Loucy (cell line): ENCODE measurements at regions not wholly inside any gene's neighbourhood (a gene's known extent, or its start where the extent isn't known, plus 50 kb on each side); places are given as distances from the start of the nearest gene placed in this dataset.

Source experiments
- EZH2phosphoT487 ChIP-seq: fragments of 200-600 bp; IDR thresholded peaks from 2 replicates; pipeline ENCODE4 v1.6.1; 2018; ENCODE audit warnings: antibody characterized with exemption, mild to moderate bottlenecking, moderate library complexity, borderline replicate concordance
- TF ChIP-seq, protein P1 (sequence below): fragments of 200-600 bp; sonication (generic); conservative IDR thresholded peaks from 2 replicates; pipeline ENCODE4 v1.5.1; 2014; ENCODE audit warnings: mild to moderate bottlenecking, antibody characterized with exemption, low read length

DNA sequence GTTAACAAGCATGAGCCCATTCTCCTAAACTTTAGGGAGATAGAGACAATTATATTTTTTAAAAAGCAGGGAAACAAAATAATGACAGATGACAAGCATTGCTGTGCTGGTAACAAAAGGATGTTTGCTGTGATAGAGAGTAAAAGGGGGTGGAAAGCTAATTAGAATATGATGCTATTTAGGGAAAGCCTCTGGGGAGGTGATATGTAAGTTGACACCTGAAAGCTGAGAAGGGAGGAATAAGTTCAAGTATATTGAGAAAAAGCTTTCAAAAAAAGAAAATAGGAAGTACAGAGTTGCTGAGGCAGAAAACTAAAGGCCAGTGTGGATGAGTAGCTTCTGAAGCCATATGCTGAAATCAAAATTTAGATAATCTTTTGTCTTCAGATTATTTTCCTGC is 565.2 kb upstream of the NRXN1 start:
- TF ChIP-seq, protein P1, sequence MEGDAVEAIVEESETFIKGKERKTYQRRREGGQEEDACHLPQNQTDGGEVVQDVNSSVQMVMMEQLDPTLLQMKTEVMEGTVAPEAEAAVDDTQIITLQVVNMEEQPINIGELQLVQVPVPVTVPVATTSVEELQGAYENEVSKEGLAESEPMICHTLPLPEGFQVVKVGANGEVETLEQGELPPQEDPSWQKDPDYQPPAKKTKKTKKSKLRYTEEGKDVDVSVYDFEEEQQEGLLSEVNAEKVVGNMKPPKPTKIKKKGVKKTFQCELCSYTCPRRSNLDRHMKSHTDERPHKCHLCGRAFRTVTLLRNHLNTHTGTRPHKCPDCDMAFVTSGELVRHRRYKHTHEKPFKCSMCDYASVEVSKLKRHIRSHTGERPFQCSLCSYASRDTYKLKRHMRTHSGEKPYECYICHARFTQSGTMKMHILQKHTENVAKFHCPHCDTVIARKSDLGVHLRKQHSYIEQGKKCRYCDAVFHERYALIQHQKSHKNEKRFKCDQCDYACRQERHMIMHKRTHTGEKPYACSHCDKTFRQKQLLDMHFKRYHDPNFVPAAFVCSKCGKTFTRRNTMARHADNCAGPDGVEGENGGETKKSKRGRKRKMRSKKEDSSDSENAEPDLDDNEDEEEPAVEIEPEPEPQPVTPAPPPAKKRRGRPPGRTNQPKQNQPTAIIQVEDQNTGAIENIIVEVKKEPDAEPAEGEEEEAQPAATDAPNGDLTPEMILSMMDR = no peak
- TF ChIP-seq EZH2phosphoT487 = no peak
